Activated T-cell treated with anti-CD3 and anti-CD28 coated beads, Interleukin-2, amount 50 U/mL, for 4 hours (primary cell): ENCODE measurements at regions not wholly inside any gene's neighbourhood (a gene's known extent, or its start where the extent isn't known, plus 50 kb on each side); places are given as distances from the start of the nearest gene placed in this dataset.
A peak's percentile ranks its signal among the peaks of the same experiment; 100 is the strongest.
"Not testable (repeated sequence)": the region's sequence is repeated elsewhere in the genome, so short reads cannot be mapped to it uniquely, and the experiment has no call there.

Experiments
- ATAC-seq, 2 donors: fragments of 200-7000 bp; cut with Tn5 transposase; one replicate each; pipeline ENCODE4 v1.10.0; 2021
- DNase-seq: peaks from one replicate; pipeline ENCODE4 v3.0.0-alpha.2; 2020
- H3K27me3 Mint-ChIP-seq: one replicate; pipeline ENCODE4 v1.8.0; 2021; ENCODE audit warnings: low read depth, mixed read lengths
- H3K36me3 Mint-ChIP-seq: one replicate; pipeline ENCODE4 v1.8.0; 2022; ENCODE audit warnings: mixed read lengths; ENCODE audit not compliant: insufficient read depth
- H3K4me1 Mint-ChIP-seq: one replicate; pipeline ENCODE4 v1.8.0; 2021; ENCODE audit warnings: low read depth, mixed read lengths
- H3K4me3 Mint-ChIP-seq: one replicate; pipeline ENCODE4 v1.8.0; 2021; ENCODE audit warnings: mild to moderate bottlenecking, moderate library complexity, mixed read lengths
- H3K9me3 Mint-ChIP-seq: one replicate; pipeline ENCODE4 v1.8.0; 2021; ENCODE audit warnings: mixed read lengths

- Mint-ChIP-seq H3K9me3 (peaks cover 1% of the 10 kb centered on the region), H3K36me3 (no peaks in the 10 kb centered on the region), H3K27me3 (no peaks in the 10 kb centered on the region), H3K4me1 (no peaks in the 10 kb centered on the region), H3K4me3 (no peak overlapping the region)
- no peak for ATAC-seq
- DNase-seq = no peak
These were observed 65.8 kb downstream of the SPIN4 start for GRCh38 chrX:63285375-63285774.

GRCh38 chrX:63284659-63285058 lies 66.5 kb downstream of the SPIN4 start:
- Mint-ChIP-seq H3K27me3 (no peaks in the 10 kb centered on the region), H3K4me1 (no peaks in the 10 kb centered on the region)

GRCh38 chrX:63283348-63283747 lies 67.8 kb downstream of the SPIN4 start:
- no peak for DNase-seq
- ATAC-seq = no peak
- no peak overlapping the region for H3K4me3 Mint-ChIP-seq
- no peaks in the 10 kb centered on the region for H3K4me1 Mint-ChIP-seq
- no peaks in the 10 kb centered on the region for H3K27me3 Mint-ChIP-seq
- no peaks in the 10 kb centered on the region for H3K9me3 Mint-ChIP-seq
- no peaks in the 10 kb centered on the region for H3K36me3 Mint-ChIP-seq

More at GRCh38 chrX:63284659-63285058, 66.5 kb downstream of the SPIN4 start:
- DNase-seq (no peak), ATAC-seq (no peak)
- H3K4me3 Mint-ChIP-seq = no peak overlapping the region
- no peaks in the 10 kb centered on the region for H3K9me3 Mint-ChIP-seq
- no peaks in the 10 kb centered on the region for H3K36me3 Mint-ChIP-seq

GRCh38 chrX:63282828-63283227 lies 68.3 kb downstream of the SPIN4 start:
- DNase-seq (no peak), ATAC-seq (no peak)
- Mint-ChIP-seq H3K27me3 (no peaks in the 10 kb centered on the region), H3K9me3 (no peaks in the 10 kb centered on the region), H3K4me3 (no peak overlapping the region), H3K4me1 (no peaks in the 10 kb centered on the region), H3K36me3 (no peaks in the 10 kb centered on the region)

GRCh38 chrX:63282077-63282476 lies 69.1 kb downstream of the SPIN4 start:
- DNase-seq (no peak), ATAC-seq (no peak)
- Mint-ChIP-seq H3K9me3 (no peaks in the 10 kb centered on the region), H3K36me3 (no peaks in the 10 kb centered on the region), H3K4me3 (no peak overlapping the region), H3K27me3 (no peaks in the 10 kb centered on the region), H3K4me1 (no peaks in the 10 kb centered on the region)

GRCh38 chrX:63281465-63281864 lies 69.7 kb downstream of the SPIN4 start:
- Mint-ChIP-seq H3K27me3 (no peaks in the 10 kb centered on the region), H3K9me3 (no peaks in the 10 kb centered on the region), H3K4me1 (no peaks in the 10 kb centered on the region), H3K36me3 (no peaks in the 10 kb centered on the region), H3K4me3 (no peak overlapping the region)
- no peak for DNase-seq
- ATAC-seq = no peak

- not testable (repeated sequence) for H3K36me3 Mint-ChIP-seq, H3K27me3 Mint-ChIP-seq
These were observed 73.7 kb downstream of the SPIN4 start for GRCh38 chrX:63277394-63277793.

GRCh38 chrX:63275127-63275526 lies 76.0 kb downstream of the SPIN4 start:
- Mint-ChIP-seq H3K9me3 (no peaks in the 10 kb centered on the region), H3K27me3 (no peaks in the 10 kb centered on the region), H3K36me3 (no peaks in the 10 kb centered on the region), H3K4me1 (no peaks in the 10 kb centered on the region), H3K4me3 (no peak overlapping the region)
- ATAC-seq (no peak), DNase-seq (no peak)

More at GRCh38 chrX:63277394-63277793, 73.7 kb downstream of the SPIN4 start:
- H3K4me3 Mint-ChIP-seq, ATAC-seq, DNase-seq, H3K9me3 Mint-ChIP-seq, H3K4me1 Mint-ChIP-seq: not testable (repeated sequence)

GRCh38 chrX:63270873-63271272 lies 80.3 kb downstream of the SPIN4 start:
- no peaks in the 10 kb centered on the region for H3K9me3 Mint-ChIP-seq
- no peak for ATAC-seq
- no peaks in the 10 kb centered on the region for H3K4me1 Mint-ChIP-seq
- H3K36me3 Mint-ChIP-seq = no peaks in the 10 kb centered on the region
- no peak overlapping the region for H3K4me3 Mint-ChIP-seq
- no peak for DNase-seq
- no peaks in the 10 kb centered on the region for H3K27me3 Mint-ChIP-seq

- H3K36me3 Mint-ChIP-seq = no peaks in the 10 kb centered on the region
- H3K4me3 Mint-ChIP-seq = no peak overlapping the region
- ATAC-seq = no peak
- no peaks in the 10 kb centered on the region for H3K27me3 Mint-ChIP-seq
- H3K4me1 Mint-ChIP-seq = no peaks in the 10 kb centered on the region
- no peak for DNase-seq
- H3K9me3 Mint-ChIP-seq = no peaks in the 10 kb centered on the region
These were observed 93.0 kb downstream of the SPIN4 start for GRCh38 chrX:63258144-63258543.

- no peaks in the 10 kb centered on the region for H3K4me1 Mint-ChIP-seq
- no peaks in the 10 kb centered on the region for H3K9me3 Mint-ChIP-seq
- DNase-seq (peak; percentile 6), ATAC-seq (peak; percentile 62 to 81)
- H3K4me3 Mint-ChIP-seq = no peak overlapping the region
- H3K36me3 Mint-ChIP-seq = no peaks in the 10 kb centered on the region
- no peaks in the 10 kb centered on the region for H3K27me3 Mint-ChIP-seq
These were observed 100.8 kb downstream of the SPIN4 start for GRCh38 chrX:63250253-63250868.

- DNase-seq, H3K9me3 Mint-ChIP-seq, H3K4me3 Mint-ChIP-seq, ATAC-seq, H3K27me3 Mint-ChIP-seq, H3K4me1 Mint-ChIP-seq, H3K36me3 Mint-ChIP-seq: not testable (repeated sequence)
These were observed 108.4 kb downstream of the SPIN4 start for GRCh38 chrX:63242689-63243088.

- H3K4me1 Mint-ChIP-seq, H3K36me3 Mint-ChIP-seq, ATAC-seq, H3K9me3 Mint-ChIP-seq, H3K27me3 Mint-ChIP-seq, H3K4me3 Mint-ChIP-seq, DNase-seq: not testable (repeated sequence)
These were observed 115.2 kb downstream of the SPIN4 start for GRCh38 chrX:63235963-63236362.

- not testable (repeated sequence) for H3K4me3 Mint-ChIP-seq, H3K4me1 Mint-ChIP-seq, H3K9me3 Mint-ChIP-seq, ATAC-seq, DNase-seq, H3K27me3 Mint-ChIP-seq, H3K36me3 Mint-ChIP-seq
These were observed 118.1 kb downstream of the SPIN4 start for GRCh38 chrX:63233013-63233412.

GRCh38 chrX:63218202-63218601 lies 132.9 kb downstream of the SPIN4 start:
- DNase-seq, H3K9me3 Mint-ChIP-seq, H3K27me3 Mint-ChIP-seq, H3K36me3 Mint-ChIP-seq, ATAC-seq, H3K4me1 Mint-ChIP-seq, H3K4me3 Mint-ChIP-seq: not testable (repeated sequence)

- not testable (repeated sequence) for H3K4me1 Mint-ChIP-seq, H3K36me3 Mint-ChIP-seq, DNase-seq, H3K9me3 Mint-ChIP-seq, ATAC-seq, H3K4me3 Mint-ChIP-seq, H3K27me3 Mint-ChIP-seq
These were observed 133.6 kb downstream of the SPIN4 start for GRCh38 chrX:63217549-63217948.
